HG03097 (cell line): ENCODE measurements at regions not wholly inside any gene's neighbourhood (a gene's known extent, or its start where the extent isn't known, plus 50 kb on each side); places are given as distances from the start of the nearest gene placed in this dataset.
"Not testable (repeated sequence)": the region's sequence is repeated elsewhere in the genome, so short reads cannot be mapped to it uniquely, and the experiment has no call there.

Experiments
- ATAC-seq: cut with Tn5 transposase; IDR thresholded peaks from one replicate; pipeline ENCODE4 v1.9.1; 2021; ENCODE audit not compliant: unreplicated experiment, low FRiP score

DNA sequence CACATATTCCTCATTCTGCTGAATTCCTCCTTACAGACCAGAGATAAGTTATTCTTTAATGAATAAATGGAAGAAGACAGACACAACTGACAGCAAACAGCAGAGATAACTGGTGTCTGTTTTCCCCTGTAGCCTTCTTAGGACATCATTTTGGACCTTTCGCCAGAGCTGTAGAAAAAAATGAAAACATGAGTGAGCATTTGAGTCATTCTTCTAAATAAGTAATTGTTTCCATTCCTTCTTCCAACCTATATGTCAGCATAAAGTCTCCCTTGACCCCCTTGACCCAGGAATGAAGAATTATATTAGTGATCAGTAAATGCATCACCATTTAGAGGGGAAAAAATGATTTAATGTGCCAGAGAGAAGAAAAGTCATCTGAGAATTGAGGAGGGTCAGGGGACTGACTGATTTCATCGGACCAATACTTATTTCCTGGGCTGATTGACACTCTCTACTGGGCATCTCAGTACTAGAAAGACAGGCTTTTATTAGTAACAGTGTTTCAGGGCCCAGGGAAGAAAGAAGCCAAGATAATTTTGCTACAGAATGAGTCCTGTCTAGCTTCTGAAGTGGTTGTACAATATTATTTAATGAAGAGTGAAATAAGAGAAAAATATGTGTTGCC is 597.0 kb downstream of the PSAT1 start:
- ATAC-seq = no peak

- no peak for ATAC-seq
These were observed 599.6 kb downstream of the PSAT1 start for GRCh38 chr9:78896479-78896878.

- no peak for ATAC-seq
These were observed 601.3 kb downstream of the PSAT1 start for GRCh38 chr9:78898234-78898633.

DNA sequence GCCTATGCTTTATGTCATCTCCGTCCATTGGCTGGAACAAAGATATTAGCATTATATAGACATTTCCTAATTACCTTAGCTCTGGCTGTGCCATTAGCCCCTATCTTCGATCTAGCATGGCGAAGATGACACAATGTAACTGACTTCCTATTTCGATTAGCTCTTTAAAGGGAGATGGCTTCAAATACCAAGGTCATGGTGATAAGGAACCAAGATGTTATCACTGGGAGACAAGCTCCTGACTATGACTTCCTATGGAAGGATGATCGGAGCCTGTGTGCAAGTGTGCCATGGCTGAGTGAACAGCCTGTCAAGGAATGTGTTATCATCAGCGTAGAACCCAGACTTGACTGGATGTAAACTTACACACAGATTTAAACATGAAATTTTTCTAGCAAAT is 602.1 kb downstream of the PSAT1 start:
- no peak for ATAC-seq

DNA sequence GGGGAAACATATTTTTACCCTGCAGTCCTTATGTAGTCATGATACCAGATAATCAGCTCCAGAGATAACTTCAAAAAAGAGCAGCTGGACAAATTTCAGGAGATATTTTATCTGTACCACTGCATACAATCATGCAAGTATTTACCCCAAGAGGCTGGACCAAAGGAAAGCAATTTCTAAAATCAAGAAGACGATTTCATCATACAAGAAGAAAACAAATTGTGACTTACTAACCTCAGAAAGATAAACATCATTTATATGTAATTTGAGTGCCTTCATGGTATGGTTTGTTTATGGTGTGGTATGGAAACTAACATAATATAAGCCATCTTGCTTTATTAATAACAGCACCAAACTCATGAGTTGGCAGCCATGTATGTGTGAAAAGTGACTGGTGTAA is 603.6 kb downstream of the PSAT1 start:
- no peak for ATAC-seq

DNA sequence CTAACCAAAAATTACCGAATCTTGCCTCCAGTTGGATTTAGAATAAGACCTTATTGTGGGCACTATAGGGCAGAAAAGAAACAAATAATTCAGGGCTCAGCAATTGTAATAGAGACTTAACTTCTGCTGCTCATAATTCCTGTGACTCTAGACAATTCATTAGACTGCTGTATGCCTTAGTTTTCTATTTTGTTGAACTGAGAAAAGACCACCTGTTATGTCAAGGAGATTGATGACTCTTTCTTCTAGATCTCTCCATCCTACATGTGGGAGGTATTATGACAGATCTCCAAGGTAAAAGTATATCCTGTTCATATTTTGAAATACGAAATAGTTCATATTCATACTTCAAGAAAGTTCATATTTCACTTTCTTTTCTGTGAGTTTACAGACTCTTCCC is 605.1 kb downstream of the PSAT1 start:
- ATAC-seq = no peak

- ATAC-seq = no peak
These were observed 606.7 kb downstream of the PSAT1 start for GRCh38 chr9:78903581-78903980.

DNA sequence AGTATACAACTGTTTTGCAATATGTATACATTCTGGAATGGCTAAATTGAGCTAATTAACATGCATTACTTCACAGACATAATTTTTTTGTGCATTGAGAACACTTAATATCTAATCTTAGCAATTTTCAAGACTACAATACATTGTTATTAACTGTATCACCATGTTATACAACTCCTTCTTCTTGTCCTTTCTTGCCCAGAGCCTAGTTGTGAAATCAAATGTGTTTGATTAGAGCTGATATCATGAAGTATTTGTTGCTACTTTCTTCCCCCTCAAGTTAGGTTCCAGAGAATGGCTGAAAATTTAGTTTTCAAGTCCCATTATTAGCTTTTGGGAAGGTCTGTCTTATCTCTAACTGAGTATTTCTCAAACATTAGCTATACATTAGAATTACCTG is 607.8 kb downstream of the PSAT1 start:
- no peak for ATAC-seq

DNA sequence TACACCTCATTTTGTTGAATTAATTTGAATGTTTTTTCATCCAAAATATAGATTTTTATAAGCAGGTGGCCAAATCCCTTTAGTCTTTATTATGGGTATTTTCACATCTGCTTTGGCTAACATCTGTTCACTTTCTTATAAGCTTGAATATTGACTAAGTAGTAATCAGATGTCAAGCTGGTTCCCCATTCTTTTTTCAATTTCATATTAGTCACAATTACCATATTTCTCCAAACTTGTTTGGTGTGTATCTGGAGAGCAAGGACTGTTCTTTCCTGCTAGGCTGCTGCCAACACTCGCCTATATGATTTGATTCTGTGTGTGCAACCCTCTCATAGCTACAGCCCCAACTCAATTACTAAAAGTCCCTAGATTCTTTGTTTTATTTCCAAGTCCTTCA is 608.5 kb downstream of the PSAT1 start:
- ATAC-seq = no peak

DNA sequence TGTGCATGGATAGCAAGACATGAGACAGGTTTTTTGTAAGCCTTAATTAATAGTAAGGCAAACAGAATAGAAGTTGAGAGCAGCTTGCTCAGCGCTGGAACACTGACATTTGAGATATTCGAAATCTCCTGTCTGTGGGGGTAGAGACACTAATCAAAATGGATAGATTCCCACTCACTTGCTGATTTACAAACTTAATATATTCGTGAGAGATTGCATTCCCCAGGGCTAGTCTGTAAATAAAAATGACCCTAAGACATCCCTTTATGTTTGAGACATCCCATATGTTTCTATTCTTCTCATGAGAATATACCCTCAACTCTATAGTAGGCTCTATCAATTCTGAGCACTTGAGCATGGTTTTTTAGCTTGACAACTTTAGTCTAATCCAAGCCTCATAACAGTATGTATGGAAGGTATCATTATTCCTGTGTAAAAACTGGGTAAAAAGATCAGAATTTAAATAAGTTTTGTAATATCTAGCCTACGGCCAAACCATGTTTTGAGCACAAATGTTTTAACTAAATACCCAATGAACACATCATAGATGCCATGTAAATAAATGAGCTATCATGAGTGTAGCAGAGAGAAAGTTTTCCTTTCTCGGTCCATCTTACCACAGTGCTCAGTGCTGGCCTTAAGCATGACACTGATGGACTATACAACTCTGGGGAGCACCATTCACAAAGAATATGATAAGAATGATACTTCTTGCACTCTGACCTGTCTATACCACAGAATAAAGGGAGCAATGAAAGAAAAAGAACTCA is 609.2 kb downstream of the PSAT1 start:
- ATAC-seq = no peak

DNA sequence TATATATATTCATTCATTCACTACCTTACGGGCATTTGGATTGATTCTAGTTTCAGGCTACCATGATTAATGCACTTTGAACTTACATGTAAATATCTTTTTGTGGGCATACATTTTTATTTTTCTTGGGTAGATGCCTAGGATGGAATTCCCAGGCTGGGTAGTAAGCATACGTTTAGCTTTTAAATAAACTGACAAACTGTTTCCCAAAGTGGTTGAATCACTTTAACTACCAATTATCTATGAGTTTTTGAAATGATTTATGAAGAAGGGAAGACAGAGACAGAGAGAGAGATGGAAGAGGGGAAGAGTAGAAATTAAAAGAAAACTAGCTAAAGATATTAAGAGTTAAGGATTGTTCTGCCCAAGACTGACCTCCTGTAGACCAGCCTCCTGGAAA is 612.6 kb downstream of the PSAT1 start:
- no peak for ATAC-seq

GRCh38 chr9:78916884-78917283 is 620.0 kb downstream of the PSAT1 start:
- ATAC-seq = not testable (repeated sequence)

GRCh38 chr9:78918976-78919375 is 622.1 kb downstream of the PSAT1 start:
- ATAC-seq = no peak

DNA sequence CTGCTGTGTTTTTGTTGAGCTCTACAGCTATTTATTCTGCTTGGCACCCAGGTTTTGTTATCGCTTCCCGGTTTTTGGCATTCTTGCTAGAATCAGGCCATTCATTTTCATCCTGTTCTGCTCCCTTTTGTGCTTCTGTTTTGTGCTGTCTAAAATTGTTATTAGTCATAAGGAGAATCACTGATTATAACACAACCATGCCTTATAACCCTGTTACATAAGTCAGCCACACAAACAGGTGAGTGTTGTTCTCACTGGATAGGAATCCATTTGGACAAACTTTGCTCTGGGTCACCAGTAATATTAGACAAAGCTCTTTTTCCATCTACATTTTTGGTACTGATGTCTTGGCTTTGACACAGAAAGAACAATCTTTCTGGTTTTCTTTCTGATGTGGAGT is 622.8 kb downstream of the PSAT1 start:
- ATAC-seq = no peak

DNA sequence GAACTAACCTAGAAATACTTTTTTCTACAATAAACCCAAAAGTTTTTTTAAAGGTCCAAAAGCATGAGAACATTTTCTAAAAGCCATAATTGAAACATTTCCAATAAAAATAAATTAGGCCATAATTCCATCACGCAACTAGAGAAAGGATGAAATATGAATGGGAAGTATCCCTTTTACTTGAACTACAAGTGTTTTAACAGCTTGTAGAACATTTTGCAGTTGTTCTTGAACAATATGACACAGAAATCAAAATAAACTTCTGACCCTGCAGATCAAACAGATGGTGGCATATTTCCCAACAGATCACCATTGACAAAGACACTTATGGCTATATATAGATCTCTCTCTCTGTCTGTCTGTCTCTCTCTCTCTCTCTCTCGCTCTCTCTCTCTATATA is 624.4 kb downstream of the PSAT1 start:
- ATAC-seq = no peak

GRCh38 chr9:78923966-78924659 is 627.2 kb downstream of the PSAT1 start:
- no peak for ATAC-seq

- no peak for ATAC-seq
These were observed 630.4 kb downstream of the PSAT1 start for GRCh38 chr9:78927099-78927940.

DNA sequence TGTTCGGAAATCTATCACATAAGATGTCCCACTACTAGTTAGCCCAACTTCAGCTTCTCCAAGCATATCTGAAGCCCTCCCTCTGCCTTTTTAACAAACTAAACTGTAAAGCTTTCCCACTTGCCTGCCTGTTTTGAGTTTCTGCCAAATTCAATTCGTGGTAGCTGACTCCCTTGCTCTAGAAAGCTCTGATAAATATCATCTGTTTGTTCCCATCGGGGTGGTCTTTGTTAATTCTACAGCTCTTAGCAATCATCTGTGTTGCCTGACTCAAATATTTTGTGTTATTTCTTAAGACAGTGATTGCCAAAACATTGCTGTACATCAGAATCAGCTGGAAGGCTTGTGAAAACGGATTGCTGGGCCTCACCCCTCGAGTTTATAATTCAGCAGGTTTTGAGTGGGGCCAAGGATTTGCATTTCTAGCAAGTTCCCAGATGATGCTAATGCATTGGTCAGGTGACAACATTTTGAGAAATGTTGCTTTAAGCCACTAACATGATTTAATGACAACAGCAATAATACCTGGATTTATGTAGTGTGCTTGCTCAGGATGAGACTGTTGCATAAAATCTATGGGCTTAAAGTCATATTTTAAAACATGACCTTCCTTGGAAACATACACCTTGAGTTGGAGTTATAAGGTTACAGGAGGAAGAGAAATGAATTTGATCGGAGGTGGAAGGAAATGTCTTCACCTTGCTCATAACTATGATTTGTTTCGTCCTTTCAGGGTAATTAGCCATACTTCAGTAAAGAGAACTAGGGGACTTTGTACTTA is 631.9 kb downstream of the PSAT1 start:
- ATAC-seq = no peak

DNA sequence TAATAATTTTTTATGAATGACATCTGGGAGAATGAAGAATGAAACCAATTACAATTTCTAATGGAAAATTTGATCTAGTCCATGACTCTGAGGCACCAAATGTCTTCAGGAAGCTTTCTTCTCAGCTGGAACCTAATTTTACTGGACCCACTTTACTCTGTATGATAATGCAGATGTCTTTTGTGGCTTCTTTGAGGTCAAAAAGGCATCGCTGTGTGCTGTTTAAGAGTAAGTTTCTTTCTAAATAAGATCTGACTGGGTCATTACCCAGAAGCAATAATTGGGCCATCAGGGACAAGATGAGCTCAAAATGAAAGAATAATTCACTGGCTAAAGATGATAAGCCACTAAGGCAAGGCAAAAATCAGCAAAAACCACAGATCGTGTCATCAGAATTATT is 633.4 kb downstream of the PSAT1 start:
- no peak for ATAC-seq
